Testis (tissue), 2 donors: ENCODE measurements at regions not wholly inside any gene's neighbourhood (a gene's known extent, or its start where the extent isn't known, plus 50 kb on each side); places are given as distances from the start of the nearest gene placed in this dataset.

Experiments used
- DNase-seq: peaks from one replicate; pipeline ENCODE4 v3.0.0-alpha.2; 2019
- H3K27ac ChIP-seq, 2 donors: fragments of 200-600 bp; sonication (generic); one replicate each; pipeline ENCODE4 v1.5.1; 2019
- H3K27me3 ChIP-seq: fragments of 200-600 bp; sonication (generic); one replicate; pipeline ENCODE4 v1.5.1; 2019
- H3K36me3 ChIP-seq: fragments of 200-600 bp; sonication (generic); one replicate; pipeline ENCODE4 v1.5.1; 2017; ENCODE audit warnings: low read depth; ENCODE audit errors: missing control alignments
- H3K4me1 ChIP-seq: fragments of 200-600 bp; sonication (generic); one replicate; pipeline ENCODE4 v1.5.1; 2019
- H3K4me3 ChIP-seq, 2 donors: fragments of 200-600 bp; sonication (generic); one replicate each; pipeline ENCODE4 v1.5.1; 2017 to 2019
- H3K9me3 ChIP-seq: fragments of 200-600 bp; sonication (generic); one replicate; pipeline ENCODE4 v1.5.1; 2017
- CTCF ChIP-seq, 3 experiments: fragments of 450-650 bp in 2 of 3; fragments of 200-600 bp in 1 of 3; sonication (generic) in 1 of 3; IDR thresholded peaks; one replicate each; pipeline ENCODE4 v1.5.1; 2016 to 2019; ENCODE audit warnings: antibody characterized with exemption in 3 of 3, mild to moderate bottlenecking in 2 of 3, moderate library complexity in 1 of 3
- POLR2A ChIP-seq: fragments of 450-650 bp; IDR thresholded peaks from one replicate; pipeline ENCODE4 v1.6.1; 2017; ENCODE audit warnings: antibody characterized with exemption, mild to moderate bottlenecking, moderate library complexity
- WGBS, 2 donors: methylation state at CpG; one replicate each; pipeline ENCODE4 v1.1.5; 2018; 5-methylcytosine and 5-hydroxymethylcytosine counted together
- intact Hi-C: fragments of 100-400 bp; cut with DNase I; formaldehyde crosslinking; loops from one replicate; pipeline ENCODE4 v1.15.1; 2023; ENCODE audit warnings: low total_unique reads

- Histone ChIP-seq H3K36me3 (no peaks in the 10 kb centered on the region), H3K4me1 (no peaks in the 10 kb centered on the region), H3K27me3 (no peaks in the 10 kb centered on the region), H3K9me3 (no peaks in the 10 kb centered on the region), H3K4me3 (no peak overlapping the region), H3K27ac (no peak overlapping the region)
- 38 to 47% methylated on average over 1 of the region's 1 CpG for WGBS, 2 donors
- intact Hi-C loops: no loop called here
- TF ChIP-seq CTCF (IDR thresholded peaks at IDR 0.05): no peak
- TF ChIP-seq POLR2A: no peak
- peak; percentile 37 for DNase-seq
Measured at GRCh38 chr1:71170925-71171324, 90.1 kb upstream of the ZRANB2 start.

GRCh38 chr1:71167505-71167904, 86.7 kb upstream of the ZRANB2 start:
- intact Hi-C loops: no loop called here
- TF ChIP-seq POLR2A (no peak), CTCF (IDR thresholded peaks at IDR 0.05) (no peak)

GRCh38 chr1:71166178-71167173, 85.6 kb upstream of the ZRANB2 start:
- no peaks in the 10 kb centered on the region for H3K9me3 ChIP-seq
- intact Hi-C loops: no loop called here
- no peaks in the 10 kb centered on the region for H3K4me1 ChIP-seq
- no peaks in the 10 kb centered on the region for H3K36me3 ChIP-seq
- H3K4me3 ChIP-seq: no peak overlapping the region
- TF ChIP-seq CTCF (IDR thresholded peaks at IDR 0.05) (no peak), POLR2A (no peak)
- WGBS, 2 donors: 67 to 71% methylated on average over 4 of the region's 4 CpGs
- no peak overlapping the region for H3K27ac ChIP-seq
- no peaks in the 10 kb centered on the region for H3K27me3 ChIP-seq
- DNase-seq: no peak

More at GRCh38 chr1:71167505-71167904, 86.7 kb upstream of the ZRANB2 start:
- H3K27me3 ChIP-seq: no peaks in the 10 kb centered on the region
- 75 to 89% methylated on average over 2 of the region's 2 CpGs for WGBS, 2 donors
- no peak overlapping the region for H3K27ac ChIP-seq
- H3K36me3 ChIP-seq: no peaks in the 10 kb centered on the region
- no peaks in the 10 kb centered on the region for H3K9me3 ChIP-seq
- no peak overlapping the region for H3K4me3 ChIP-seq
- DNase-seq: no peak
- H3K4me1 ChIP-seq: no peaks in the 10 kb centered on the region

GRCh38 chr1:71157715-71158114, 76.9 kb upstream of the ZRANB2 start:
- Histone ChIP-seq H3K4me3 (no peak overlapping the region), H3K27me3 (no peaks in the 10 kb centered on the region), H3K27ac (no peak overlapping the region), H3K4me1 (no peaks in the 10 kb centered on the region), H3K36me3 (no peaks in the 10 kb centered on the region), H3K9me3 (no peaks in the 10 kb centered on the region)
- TF ChIP-seq POLR2A: no peak
- TF ChIP-seq CTCF (IDR thresholded peaks at IDR 0.05): no peak
- intact Hi-C loops: no loop called here
- DNase-seq: no peak
- WGBS, 2 donors: 78 to 99% methylated on average over 2 of the region's 2 CpGs
